Endothelial cell of umbilical vein (primary cell): ENCODE measurements at regions not wholly inside any gene's neighbourhood (a gene's known extent, or its start where the extent isn't known, plus 50 kb on each side); places are given as distances from the start of the nearest gene placed in this dataset.

Source experiments
- BruUV-seq: library from RNA; stranded (reverse); fragments of 400-500 nt; replicated peaks from 2 replicates; lab custom pipeline; 2021; lab: Mats Ljungman, UMichigan
- CTCF ChIA-PET: fragments of 300-600, 350-600 bp; sonication (Branson Sonifier 250); formaldehyde crosslinking; loops from one replicate; lab custom pipeline; 2021; ENCODE audit warnings: antibody characterized with exemption, inconsistent platforms; lab: Charles Lee
- POLR2A ChIA-PET: fragments of 300-600, 350-600 bp; sonication (Branson Sonifier 250); formaldehyde crosslinking; loops from one replicate; lab custom pipeline; 2021; ENCODE audit warnings: antibody characterized with exemption, inconsistent platforms; lab: Charles Lee
- DNase-seq: peaks from one replicate; pipeline ENCODE4 v3.0.0-alpha.2; 2011; ENCODE audit warnings: low read depth, low spot score
- FAIRE-seq: peaks from 2 replicates; lab custom pipeline; 2011; peaks lifted over from hg19 to GRCh38; lab: Jason Lieb, UNC
- H2AFZ ChIP-seq: 2 replicates; pipeline ENCODE4 v1.6.0; 2012; ENCODE audit warnings: low read depth, low read length, control low read depth, inconsistent platforms
- H3K27ac ChIP-seq: 2 replicates; pipeline ENCODE4 v1.5.1; 2011; ENCODE audit warnings: low read depth, mild to moderate bottlenecking, control low read depth, low read length, moderate library complexity; ENCODE audit not compliant: insufficient read depth
- H3K27me3 ChIP-seq, 2 experiments: 2 replicates each; pipeline versions ENCODE4 v1.6.0 to v1.6.1; 2011; ENCODE audit warnings: low read length in 2 of 2, mixed read lengths in 1 of 2; ENCODE audit not compliant: control insufficient read depth in 2 of 2, insufficient read depth in 2 of 2
- H3K36me3 ChIP-seq, 2 experiments: 2 replicates in 1 of 2; 3 replicates in 1 of 2; pipeline ENCODE4 v1.5.1; 2011; ENCODE audit warnings: low read length in 2 of 2, mild to moderate bottlenecking in 1 of 2, moderate library complexity in 1 of 2; ENCODE audit not compliant: control insufficient read depth in 2 of 2, insufficient read depth in 2 of 2; ENCODE audit errors: extremely low read depth in 1 of 2
- H3K4me1 ChIP-seq: 3 replicates; pipeline ENCODE4 v1.5.1; 2011; ENCODE audit warnings: mild to moderate bottlenecking, low read length; ENCODE audit not compliant: control insufficient read depth, insufficient read depth; ENCODE audit errors: extremely low read depth
- H3K4me2 ChIP-seq: 2 replicates; pipeline ENCODE4 v1.6.1; 2011; ENCODE audit warnings: low read length, control low read depth, mixed read lengths; ENCODE audit not compliant: insufficient read depth
- H3K4me3 ChIP-seq, 3 experiments: fragments of 200-600 bp in 1 of 3; sonication (generic), shearing (Covaris generic) in 1 of 3; replicated peaks in 1 of 3; 2 replicates each; pipeline ENCODE4 v1.5.1; 2011 to 2016; ENCODE audit warnings: control low read depth in 3 of 3, low read length in 3 of 3, mild to moderate bottlenecking in 2 of 3, inconsistent platforms in 1 of 3, low read depth in 1 of 3, moderate library complexity in 1 of 3; ENCODE audit not compliant: insufficient read depth in 1 of 3
- H3K79me2 ChIP-seq: 2 replicates; pipeline ENCODE4 v1.6.0; 2012; ENCODE audit warnings: low read length, inconsistent platforms; ENCODE audit not compliant: control insufficient read depth, insufficient read depth
- H3K9ac ChIP-seq: replicated peaks from 2 replicates; pipeline ENCODE3; 2011; ENCODE audit warnings: low read length, control low read depth; ENCODE audit not compliant: insufficient read depth; ENCODE audit errors: extremely low read depth
- H3K9me1 ChIP-seq: replicated peaks from 3 replicates; pipeline ENCODE4 v1.6.0; 2011; ENCODE audit warnings: mild to moderate bottlenecking, low read length; ENCODE audit not compliant: control insufficient read depth, insufficient read depth; ENCODE audit errors: extremely low read depth
- H3K9me3 ChIP-seq: replicated peaks from 2 replicates; pipeline ENCODE4 v1.5.1; 2012; ENCODE audit warnings: low read length, inconsistent platforms; ENCODE audit not compliant: control insufficient read depth, insufficient read depth
- H4K20me1 ChIP-seq: replicated peaks from 2 replicates; pipeline ENCODE3; 2011; ENCODE audit warnings: mild to moderate bottlenecking, low read length; ENCODE audit not compliant: control insufficient read depth, insufficient read depth; ENCODE audit errors: extremely low read depth
- EZH2 ChIP-seq: IDR thresholded peaks from 2 replicates; pipeline ENCODE4 v1.6.1; 2012; ENCODE audit warnings: borderline replicate concordance, low read depth, mild to moderate bottlenecking, moderate library complexity, low read length, inconsistent platforms; ENCODE audit not compliant: severe bottlenecking
- FOS ChIP-seq: IDR thresholded peaks from 2 replicates; pipeline ENCODE4 v1.6.1; 2011; ENCODE audit warnings: mild to moderate bottlenecking, low read length, moderate library complexity, borderline replicate concordance; ENCODE audit not compliant: insufficient read depth
- GATA2 ChIP-seq: IDR thresholded peaks from 2 replicates; pipeline ENCODE4 v1.7.0; 2011; ENCODE audit warnings: low read depth, mild to moderate bottlenecking, moderate library complexity, mixed read lengths, low read length; ENCODE audit not compliant: insufficient read length, insufficient read depth
- JUN ChIP-seq: IDR thresholded peaks from 2 replicates; pipeline ENCODE4 v1.6.1; 2011; ENCODE audit warnings: borderline replicate concordance, low read depth; ENCODE audit not compliant: insufficient read length, insufficient read depth
- MAX ChIP-seq: IDR thresholded peaks from 2 replicates; pipeline ENCODE4 v1.6.1; 2011; ENCODE audit not compliant: insufficient read depth, insufficient read length
- MYC ChIP-seq: IDR thresholded peaks from one replicate; pipeline ENCODE4 v1.6.1; 2011; ENCODE audit warnings: mild to moderate bottlenecking, low read depth, low read length
- POLR2A ChIP-seq: IDR thresholded peaks from 2 replicates; pipeline ENCODE4 v1.6.1; 2012; ENCODE audit warnings: low read depth, mild to moderate bottlenecking, control low read depth, low read length
- POLR2AphosphoS5 ChIP-seq: IDR thresholded peaks from 2 replicates; pipeline ENCODE4 v1.6.1; 2012; ENCODE audit warnings: low read depth, mild to moderate bottlenecking, control low read depth, low read length, moderate library complexity; ENCODE audit not compliant: insufficient read depth
- dilution Hi-C: fragments of 300-500 bp; cut with MboI; formaldehyde crosslinking; loops from one replicate; pipeline ENCODE4 v1.15.0; 2019; ENCODE audit warnings: low sequenced_read_pairs; ENCODE audit not compliant: extremely low pct_ligation_motif_present
- intact Hi-C: fragments of 100-400 bp; cut with micrococcal nuclease; formaldehyde crosslinking; loops from one replicate; pipeline ENCODE4 v1.10.0; 2022
- TF ChIP-seq, protein P1 (sequence below), 2 donors: IDR thresholded peaks; 1 replicate in 1 of 2; 2 replicates in 1 of 2; pipeline ENCODE4 v1.5.1; 2011; ENCODE audit warnings: low read length in 2 of 2, mild to moderate bottlenecking in 2 of 2, moderate library complexity in 2 of 2, control low read depth in 1 of 2, inconsistent platforms in 1 of 2, low read depth in 1 of 2; ENCODE audit not compliant: insufficient read depth in 1 of 2; ENCODE audit errors: extremely low read depth in 1 of 2

DNA sequence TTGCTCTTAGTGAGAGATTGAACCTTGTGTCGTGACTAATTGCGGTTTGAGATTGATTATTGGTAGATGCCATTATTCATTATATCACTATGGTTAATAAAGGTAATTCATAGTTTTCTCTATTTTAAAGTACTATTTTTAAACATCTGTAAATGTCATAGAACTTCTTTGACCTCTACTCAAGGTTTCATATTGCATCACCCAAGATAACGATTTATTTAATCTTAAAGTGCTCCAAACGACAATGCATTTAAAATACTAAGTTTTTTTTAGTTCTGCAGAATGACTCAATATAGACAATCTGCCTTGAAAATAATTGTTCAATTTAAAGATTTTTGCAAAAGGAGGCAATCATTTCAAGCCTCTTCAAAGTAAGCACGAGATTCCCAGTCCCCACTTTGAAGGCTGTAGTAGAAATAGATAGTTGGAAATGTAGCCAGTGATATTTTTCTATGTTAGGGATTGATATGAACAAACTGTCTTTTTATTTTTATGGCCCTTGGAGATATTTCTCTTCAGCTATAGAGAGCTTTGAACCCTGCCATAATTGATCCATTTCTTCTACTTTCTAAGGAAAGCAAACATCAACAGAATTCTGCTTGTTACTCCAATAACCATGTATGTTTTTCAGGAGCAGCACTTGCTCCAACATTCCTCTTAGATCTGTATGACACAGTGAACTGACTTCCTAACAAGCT is 114.2 kb upstream of the PALMD start:
- no peak overlapping the region for H3K27ac ChIP-seq
- DNase-seq (no peak), FAIRE-seq (no peak)
- no peak overlapping the region for H3K4me2 ChIP-seq
- dilution Hi-C loops (no loop called here), intact Hi-C loops (no loop called here)
- H3K79me2 ChIP-seq: no peaks in the 10 kb centered on the region
- H3K4me3 ChIP-seq: no peak overlapping the region
- H3K36me3 ChIP-seq: no peaks in the 10 kb centered on the region
- H3K9ac ChIP-seq: no peak overlapping the region
- no TSS peak for BruUV-seq
- no peaks in the 10 kb centered on the region for H3K9me1 ChIP-seq
- H3K9me3 ChIP-seq: no peaks in the 10 kb centered on the region
- peaks cover 18% of the 10 kb centered on the region for H3K4me1 ChIP-seq
- CTCF ChIA-PET: interaction anchor here (0.7 to 1.3 kb wide), 4 partner anchors 9 to 114 kb away, joined by 3 read pairs; partner anchors contain the start of gene PALMD
- H4K20me1 ChIP-seq: no peaks in the 10 kb centered on the region
- no peak overlapping the region for H2AFZ ChIP-seq
- no peak for TF ChIP-seq EZH2
- TF ChIP-seq, protein P1, sequence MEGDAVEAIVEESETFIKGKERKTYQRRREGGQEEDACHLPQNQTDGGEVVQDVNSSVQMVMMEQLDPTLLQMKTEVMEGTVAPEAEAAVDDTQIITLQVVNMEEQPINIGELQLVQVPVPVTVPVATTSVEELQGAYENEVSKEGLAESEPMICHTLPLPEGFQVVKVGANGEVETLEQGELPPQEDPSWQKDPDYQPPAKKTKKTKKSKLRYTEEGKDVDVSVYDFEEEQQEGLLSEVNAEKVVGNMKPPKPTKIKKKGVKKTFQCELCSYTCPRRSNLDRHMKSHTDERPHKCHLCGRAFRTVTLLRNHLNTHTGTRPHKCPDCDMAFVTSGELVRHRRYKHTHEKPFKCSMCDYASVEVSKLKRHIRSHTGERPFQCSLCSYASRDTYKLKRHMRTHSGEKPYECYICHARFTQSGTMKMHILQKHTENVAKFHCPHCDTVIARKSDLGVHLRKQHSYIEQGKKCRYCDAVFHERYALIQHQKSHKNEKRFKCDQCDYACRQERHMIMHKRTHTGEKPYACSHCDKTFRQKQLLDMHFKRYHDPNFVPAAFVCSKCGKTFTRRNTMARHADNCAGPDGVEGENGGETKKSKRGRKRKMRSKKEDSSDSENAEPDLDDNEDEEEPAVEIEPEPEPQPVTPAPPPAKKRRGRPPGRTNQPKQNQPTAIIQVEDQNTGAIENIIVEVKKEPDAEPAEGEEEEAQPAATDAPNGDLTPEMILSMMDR (IDR thresholded peaks at IDR 0.05; ENCODE audit: extremely low read depth in 1 of 2, insufficient read depth in 1 of 2, low read depth in 1 of 2, low read length in 2 of 2): no peak
- no peak for TF ChIP-seq POLR2A
- TF ChIP-seq FOS: no peak
- no peak for TF ChIP-seq POLR2AphosphoS5
- no peak for TF ChIP-seq MYC
- no peak for TF ChIP-seq MAX
- no peak for TF ChIP-seq GATA2
- TF ChIP-seq JUN: no peak
- POLR2A ChIA-PET: no interaction called here
- no peaks in the 10 kb centered on the region for H3K27me3 ChIP-seq
